HepG2 (cell line): ENCODE measurements at regions not wholly inside any gene's neighbourhood (a gene's known extent, or its start where the extent isn't known, plus 50 kb on each side); places are given as distances from the start of the nearest gene placed in this dataset.

Source experiments
- CC2D1A ChIP-seq: sonication (generic); formaldehyde crosslinking; IDR thresholded peaks from 2 replicates; pipeline ENCODE4 v1.8.1; 2023; ENCODE audit warnings: mild to moderate bottlenecking, missing genetic modification reagents
- KLF15 ChIP-seq: sonication (generic); formaldehyde crosslinking; IDR thresholded peaks from 2 replicates; pipeline ENCODE4 v1.8.1; 2023; ENCODE audit warnings: borderline replicate concordance, mild to moderate bottlenecking, inconsistent platforms, missing genetic modification reagents, mixed read lengths
- MEF2D ChIP-seq: sonication (generic); formaldehyde crosslinking; IDR thresholded peaks from 2 replicates; pipeline ENCODE4 v1.5.1; 2020; ENCODE audit warnings: mild to moderate bottlenecking, missing genetic modification reagents
- MEIS2 ChIP-seq: sonication (generic); formaldehyde crosslinking; IDR thresholded peaks from 2 replicates; pipeline ENCODE4 v1.9.0; 2021; ENCODE audit warnings: mild to moderate bottlenecking, missing genetic modification reagents
- NONO ChIP-seq, 2 experiments: fragments of 450-650 bp in 1 of 2; sonication (generic) in 1 of 2; formaldehyde crosslinking in 1 of 2; IDR thresholded peaks in 1 of 2; conservative IDR thresholded peaks in 1 of 2; 2 replicates each; pipeline versions ENCODE4 v1.6.1 to v1.8.0; 2017 to 2022; ENCODE audit warnings: mild to moderate bottlenecking in 1 of 2, missing genetic modification reagents in 1 of 2, moderate library complexity in 1 of 2
- PRPF4 ChIP-seq: fragments of 200-400 bp; formaldehyde crosslinking; IDR thresholded peaks from 2 replicates; pipeline ENCODE4 v1.6.1; 2016; ENCODE audit warnings: low read length, low read depth; ENCODE audit not compliant: poor library complexity, severe bottlenecking
- SP1 ChIP-seq, 2 experiments: fragments of 450-650 bp in 1 of 2; sonication (generic) in 1 of 2; formaldehyde crosslinking in 1 of 2; IDR thresholded peaks; 2 replicates each; pipeline versions ENCODE4 v1.4.0 to v1.6.1; 2016 to 2020; ENCODE audit warnings: missing genetic modification reagents in 1 of 2
- YEATS4 ChIP-seq: sonication (generic); formaldehyde crosslinking; IDR thresholded peaks from 2 replicates; pipeline ENCODE4 v1.4.0; 2020; ENCODE audit warnings: missing genetic modification reagents, borderline replicate concordance
- ZFP90 ChIP-seq: sonication (generic); formaldehyde crosslinking; IDR thresholded peaks from 2 replicates; pipeline ENCODE4 v1.8.0; 2022; ENCODE audit warnings: missing genetic modification reagents, mild to moderate bottlenecking, inconsistent platforms, borderline replicate concordance
- ZNF10 ChIP-seq: sonication (generic); formaldehyde crosslinking; IDR thresholded peaks from 2 replicates; pipeline ENCODE4 v1.4.0; 2020; ENCODE audit warnings: mild to moderate bottlenecking, low read depth, missing genetic modification reagents, borderline replicate concordance
- ZNF713 ChIP-seq: sonication (generic); formaldehyde crosslinking; IDR thresholded peaks from 2 replicates; pipeline ENCODE4 v1.4.0; 2020; ENCODE audit warnings: mild to moderate bottlenecking, missing genetic modification reagents
- TF ChIP-seq, protein P1 (sequence below): sonication (generic); formaldehyde crosslinking; IDR thresholded peaks from 2 replicates; pipeline ENCODE4 v1.9.0; 2021; ENCODE audit warnings: missing genetic modification reagents, borderline replicate concordance
- TF ChIP-seq, protein P2 (sequence below): sonication (generic); formaldehyde crosslinking; IDR thresholded peaks from 2 replicates; pipeline ENCODE4 v1.5.0; 2020; ENCODE audit warnings: missing genetic modification reagents
- TF ChIP-seq, protein P3 (sequence below): sonication (generic); formaldehyde crosslinking; IDR thresholded peaks from 2 replicates; pipeline ENCODE4 v1.5.0; 2020; ENCODE audit warnings: missing genetic modification reagents, mild to moderate bottlenecking, borderline replicate concordance
- TF ChIP-seq, protein P4 (sequence below): sonication (generic); formaldehyde crosslinking; IDR thresholded peaks from 2 replicates; pipeline ENCODE4 v1.8.0; 2022; ENCODE audit warnings: mild to moderate bottlenecking, missing genetic modification reagents, borderline replicate concordance
- TF ChIP-seq, protein P5 (sequence below): IDR thresholded peaks from 2 replicates; pipeline ENCODE4 v1.6.1; 2016
- TF ChIP-seq, protein P6 (sequence below): sonication (generic); formaldehyde crosslinking; IDR thresholded peaks from 2 replicates; pipeline ENCODE4 v1.9.0; 2021; ENCODE audit warnings: missing genetic modification reagents, mild to moderate bottlenecking, borderline replicate concordance

DNA sequence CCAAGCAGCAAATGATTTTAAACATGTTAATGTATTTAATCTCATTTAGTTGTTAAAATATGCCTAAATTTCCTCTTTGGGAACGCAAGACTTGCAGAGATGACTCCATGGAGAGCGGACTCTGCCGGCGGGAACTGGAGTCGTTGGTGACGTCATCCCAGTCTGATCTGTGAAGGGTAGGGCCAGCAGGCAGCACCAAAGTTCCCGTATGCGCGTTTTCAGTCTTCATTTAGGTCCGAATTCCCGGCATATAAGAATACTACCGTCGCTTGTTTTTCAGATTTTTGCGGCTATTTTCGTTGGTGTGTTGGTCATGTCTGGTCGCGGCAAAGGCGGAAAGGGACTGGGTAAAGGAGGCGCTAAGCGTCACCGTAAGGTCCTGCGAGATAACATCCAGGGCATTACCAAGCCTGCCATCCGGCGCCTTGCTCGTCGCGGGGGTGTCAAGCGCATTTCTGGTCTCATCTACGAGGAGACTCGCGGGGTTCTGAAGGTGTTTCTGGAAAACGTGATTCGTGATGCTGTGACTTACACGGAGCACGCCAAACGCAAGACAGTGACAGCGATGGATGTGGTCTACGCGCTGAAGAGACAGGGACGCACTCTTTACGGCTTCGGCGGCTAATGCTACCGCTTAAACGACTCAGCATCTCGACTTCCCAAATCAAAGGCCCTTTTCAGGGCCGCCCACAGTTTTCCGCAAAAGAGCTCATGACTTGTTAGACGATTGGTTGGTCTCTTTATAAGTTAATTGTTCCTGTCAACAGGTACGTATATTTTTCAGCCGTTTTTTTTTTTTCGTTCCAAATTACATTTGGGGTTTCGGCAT, 117.3 kb downstream of the HFE start (continued):
- TF ChIP-seq, protein P1, sequence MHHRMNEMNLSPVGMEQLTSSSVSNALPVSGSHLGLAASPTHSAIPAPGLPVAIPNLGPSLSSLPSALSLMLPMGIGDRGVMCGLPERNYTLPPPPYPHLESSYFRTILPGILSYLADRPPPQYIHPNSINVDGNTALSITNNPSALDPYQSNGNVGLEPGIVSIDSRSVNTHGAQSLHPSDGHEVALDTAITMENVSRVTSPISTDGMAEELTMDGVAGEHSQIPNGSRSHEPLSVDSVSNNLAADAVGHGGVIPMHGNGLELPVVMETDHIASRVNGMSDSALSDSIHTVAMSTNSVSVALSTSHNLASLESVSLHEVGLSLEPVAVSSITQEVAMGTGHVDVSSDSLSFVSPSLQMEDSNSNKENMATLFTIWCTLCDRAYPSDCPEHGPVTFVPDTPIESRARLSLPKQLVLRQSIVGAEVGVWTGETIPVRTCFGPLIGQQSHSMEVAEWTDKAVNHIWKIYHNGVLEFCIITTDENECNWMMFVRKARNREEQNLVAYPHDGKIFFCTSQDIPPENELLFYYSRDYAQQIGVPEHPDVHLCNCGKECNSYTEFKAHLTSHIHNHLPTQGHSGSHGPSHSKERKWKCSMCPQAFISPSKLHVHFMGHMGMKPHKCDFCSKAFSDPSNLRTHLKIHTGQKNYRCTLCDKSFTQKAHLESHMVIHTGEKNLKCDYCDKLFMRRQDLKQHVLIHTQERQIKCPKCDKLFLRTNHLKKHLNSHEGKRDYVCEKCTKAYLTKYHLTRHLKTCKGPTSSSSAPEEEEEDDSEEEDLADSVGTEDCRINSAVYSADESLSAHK (CRISPR knock-in tag), result 0 out of 2 replicates have a peak, but pooled peaks have one; percentile 85
- TF ChIP-seq MEIS2 (CRISPR knock-in tag) (peak; percentile 70; the same call in 1 of the 2 replicates), MEF2D (CRISPR knock-in tag) (no peak), PRPF4 (no peak), NONO (IDR thresholded peaks at IDR 0.05) (no peak), NONO (CRISPR knock-in tag; conservative IDR thresholded peaks at IDR 0.05) (peak; percentile 73; the same call in 1 of the 2 replicates), CC2D1A (no peak), ZNF10 (CRISPR knock-in tag) (no peak), ZNF713 (no peak), ZFP90 (peak; percentile 43; the same call in 1 of the 2 replicates), YEATS4 (CRISPR knock-in tag) (peak; percentile 77), KLF15 (CRISPR knock-in tag) (no peak), SP1 (IDR thresholded peaks at IDR 0.05) (no peak), SP1 (CRISPR knock-in tag; IDR thresholded peaks at IDR 0.05) (no peak; the same call in 1 of the 2 replicates)
- TF ChIP-seq, protein P2, sequence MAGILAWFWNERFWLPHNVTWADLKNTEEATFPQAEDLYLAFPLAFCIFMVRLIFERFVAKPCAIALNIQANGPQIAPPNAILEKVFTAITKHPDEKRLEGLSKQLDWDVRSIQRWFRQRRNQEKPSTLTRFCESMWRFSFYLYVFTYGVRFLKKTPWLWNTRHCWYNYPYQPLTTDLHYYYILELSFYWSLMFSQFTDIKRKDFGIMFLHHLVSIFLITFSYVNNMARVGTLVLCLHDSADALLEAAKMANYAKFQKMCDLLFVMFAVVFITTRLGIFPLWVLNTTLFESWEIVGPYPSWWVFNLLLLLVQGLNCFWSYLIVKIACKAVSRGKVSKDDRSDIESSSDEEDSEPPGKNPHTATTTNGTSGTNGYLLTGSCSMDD, result no peak
- TF ChIP-seq, protein P3, sequence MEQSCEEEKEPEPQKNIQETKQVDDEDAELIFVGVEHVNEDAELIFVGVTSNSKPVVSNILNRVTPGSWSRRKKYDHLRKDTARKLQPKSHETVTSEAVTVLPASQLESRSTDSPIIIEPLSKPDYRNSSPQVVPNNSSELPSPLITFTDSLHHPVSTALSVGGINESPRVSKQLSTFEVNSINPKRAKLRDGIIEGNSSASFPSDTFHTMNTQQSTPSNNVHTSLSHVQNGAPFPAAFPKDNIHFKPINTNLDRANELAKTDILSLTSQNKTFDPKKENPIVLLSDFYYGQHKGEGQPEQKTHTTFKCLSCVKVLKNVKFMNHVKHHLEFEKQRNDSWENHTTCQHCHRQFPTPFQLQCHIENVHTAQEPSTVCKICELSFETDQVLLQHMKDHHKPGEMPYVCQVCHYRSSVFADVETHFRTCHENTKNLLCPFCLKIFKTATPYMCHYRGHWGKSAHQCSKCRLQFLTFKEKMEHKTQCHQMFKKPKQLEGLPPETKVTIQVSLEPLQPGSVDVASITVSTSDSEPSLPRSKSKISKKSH (CRISPR knock-in tag), result no peak; the same call in 1 of the 2 replicates
- TF ChIP-seq, protein P4, sequence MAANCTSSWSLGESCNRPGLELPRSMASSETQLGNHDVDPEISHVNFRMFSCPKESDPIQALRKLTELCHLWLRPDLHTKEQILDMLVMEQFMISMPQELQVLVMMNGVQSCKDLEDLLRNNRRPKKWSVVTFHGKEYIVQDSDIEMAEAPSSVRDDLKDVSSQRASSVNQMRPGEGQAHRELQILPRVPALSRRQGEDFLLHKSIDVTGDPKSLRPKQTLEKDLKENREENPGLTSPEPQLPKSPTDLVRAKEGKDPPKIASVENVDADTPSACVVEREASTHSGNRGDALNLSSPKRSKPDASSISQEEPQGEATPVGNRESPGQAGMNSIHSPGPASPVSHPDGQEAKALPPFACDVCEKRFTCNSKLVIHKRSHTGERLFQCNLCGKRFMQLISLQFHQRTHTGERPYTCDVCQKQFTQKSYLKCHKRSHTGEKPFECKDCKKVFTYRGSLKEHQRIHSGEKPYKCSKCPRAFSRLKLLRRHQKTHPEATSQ, result no peak
- TF ChIP-seq, protein P5, sequence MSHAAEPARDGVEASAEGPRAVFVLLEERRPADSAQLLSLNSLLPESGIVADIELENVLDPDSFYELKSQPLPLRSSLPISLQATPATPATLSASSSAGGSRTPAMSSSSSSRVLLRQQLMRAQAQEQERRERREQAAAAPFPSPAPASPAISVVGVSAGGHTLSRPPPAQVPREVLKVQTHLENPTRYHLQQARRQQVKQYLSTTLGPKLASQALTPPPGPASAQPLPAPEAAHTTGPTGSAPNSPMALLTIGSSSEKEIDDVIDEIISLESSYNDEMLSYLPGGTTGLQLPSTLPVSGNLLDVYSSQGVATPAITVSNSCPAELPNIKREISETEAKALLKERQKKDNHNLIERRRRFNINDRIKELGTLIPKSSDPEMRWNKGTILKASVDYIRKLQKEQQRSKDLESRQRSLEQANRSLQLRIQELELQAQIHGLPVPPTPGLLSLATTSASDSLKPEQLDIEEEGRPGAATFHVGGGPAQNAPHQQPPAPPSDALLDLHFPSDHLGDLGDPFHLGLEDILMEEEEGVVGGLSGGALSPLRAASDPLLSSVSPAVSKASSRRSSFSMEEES (CRISPR knock-in tag), result no peak; the same call in 1 of the 2 replicates
- TF ChIP-seq, protein P6, sequence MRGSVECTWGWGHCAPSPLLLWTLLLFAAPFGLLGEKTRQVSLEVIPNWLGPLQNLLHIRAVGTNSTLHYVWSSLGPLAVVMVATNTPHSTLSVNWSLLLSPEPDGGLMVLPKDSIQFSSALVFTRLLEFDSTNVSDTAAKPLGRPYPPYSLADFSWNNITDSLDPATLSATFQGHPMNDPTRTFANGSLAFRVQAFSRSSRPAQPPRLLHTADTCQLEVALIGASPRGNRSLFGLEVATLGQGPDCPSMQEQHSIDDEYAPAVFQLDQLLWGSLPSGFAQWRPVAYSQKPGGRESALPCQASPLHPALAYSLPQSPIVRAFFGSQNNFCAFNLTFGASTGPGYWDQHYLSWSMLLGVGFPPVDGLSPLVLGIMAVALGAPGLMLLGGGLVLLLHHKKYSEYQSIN (CRISPR knock-in tag), result peak; percentile 59; the same call in 1 of the 2 replicates
